Globus pallidus (tissue), 1 donor: ENCODE measurements at regions not wholly inside any gene's neighbourhood (a gene's known extent, or its start where the extent isn't known, plus 50 kb on each side); places are given as distances from the start of the nearest gene placed in this dataset.

Source experiments
- DNase-seq: peaks from one replicate; pipeline ENCODE4 v3.0.0-alpha.2; 2015; ENCODE audit warnings: low spot score

GRCh38 chr10:30793093-30793492 is 163.5 kb upstream of the LYZL2 start:
- no peak for DNase-seq

- DNase-seq: no peak
Observed at GRCh38 chr10:30792025-30792424, 162.5 kb upstream of the LYZL2 start.

- no peak for DNase-seq
Observed at GRCh38 chr10:30791197-30791611, 161.7 kb upstream of the LYZL2 start.

GRCh38 chr10:30789806-30790205 is 160.3 kb upstream of the LYZL2 start:
- DNase-seq: no peak

- no peak for DNase-seq
Observed at GRCh38 chr10:30788307-30788706, 158.8 kb upstream of the LYZL2 start.

GRCh38 chr10:30786906-30787305 is 157.4 kb upstream of the LYZL2 start:
- no peak for DNase-seq

GRCh38 chr10:30786131-30786530 is 156.6 kb upstream of the LYZL2 start:
- DNase-seq: peak; percentile 48

- DNase-seq: peak; percentile 92
Observed at GRCh38 chr10:30784897-30785605, 155.5 kb upstream of the LYZL2 start.

- DNase-seq: peak; percentile 63
Observed at GRCh38 chr10:30784524-30784896, 155.0 kb upstream of the LYZL2 start.

GRCh38 chr10:30783939-30784501 is 154.5 kb upstream of the LYZL2 start:
- peak; percentile 93 for DNase-seq

GRCh38 chr10:30782537-30783461 is 153.2 kb upstream of the LYZL2 start:
- DNase-seq: peak; percentile 29

- DNase-seq: no peak
Observed at GRCh38 chr10:30782157-30782536, 152.6 kb upstream of the LYZL2 start.

GRCh38 chr10:30781670-30782121 is 152.1 kb upstream of the LYZL2 start:
- peak; percentile 97 for DNase-seq

- no peak for DNase-seq
Observed at GRCh38 chr10:30778769-30779168, 149.2 kb upstream of the LYZL2 start.

GRCh38 chr10:30775779-30776591 is 146.4 kb upstream of the LYZL2 start:
- no peak for DNase-seq

- no peak for DNase-seq
Observed at GRCh38 chr10:30774261-30774660, 144.7 kb upstream of the LYZL2 start.

GRCh38 chr10:30773501-30773900 is 143.9 kb upstream of the LYZL2 start:
- DNase-seq: no peak

- no peak for DNase-seq
Observed at GRCh38 chr10:30770816-30771215, 141.3 kb upstream of the LYZL2 start.

GRCh38 chr10:30770229-30770628 is 140.7 kb upstream of the LYZL2 start:
- DNase-seq: no peak

GRCh38 chr10:30769361-30769760 is 139.8 kb upstream of the LYZL2 start:
- DNase-seq: no peak

- no peak for DNase-seq
Observed at GRCh38 chr10:30765616-30766015, 136.1 kb upstream of the LYZL2 start.

- no peak for DNase-seq
Observed at GRCh38 chr10:30765022-30765615, 135.6 kb upstream of the LYZL2 start.
